A673 (cell line): ENCODE measurements at regions not wholly inside any gene's neighbourhood (a gene's known extent, or its start where the extent isn't known, plus 50 kb on each side); places are given as distances from the start of the nearest gene placed in this dataset.

Experiments used
- CTCF ChIP-seq: fragments of 300-800, 200-600 bp; sonication (generic); conservative IDR thresholded peaks from 2 replicates; pipeline ENCODE4 v1.5.1; 2017; ENCODE audit warnings: low read depth, mild to moderate bottlenecking, antibody characterized with exemption, low read length, moderate library complexity, mixed read lengths
- EZH2 ChIP-seq: fragments of 200-600 bp; sonication (generic); IDR thresholded peaks from 2 replicates; pipeline ENCODE4 v1.6.1; 2017; ENCODE audit warnings: borderline replicate concordance, low read depth, mild to moderate bottlenecking, mixed read lengths, antibody characterized with exemption, low read length; ENCODE audit not compliant: poor library complexity, severe bottlenecking

GRCh38 chr16:46496701-46497100 lies 124.5 kb downstream of the SHCBP1 start:
- TF ChIP-seq CTCF (no peak), EZH2 (no peak)
